ENCODE measurements at regions not wholly inside any gene's neighbourhood (a gene's known extent, or its start where the extent isn't known, plus 50 kb on each side); places are given as distances from the start of the nearest gene placed in this dataset.
A peak's percentile ranks its signal among the peaks of the same experiment; 100 is the strongest.

GRCh38 chr1:208303743-208304712 lies 59.8 kb upstream of the PLXNA2 start:
- Histone ChIP-seq H3K14ac (ENCODE audit: low read length in 2 of 2) (no peak overlapping the region), H3K4me1 (ENCODE audit: control insufficient read depth, insufficient read depth, low read depth, low read length) (no peaks in the 10 kb centered on the region), H2AK5ac (ENCODE audit: low read length, severe bottlenecking) (no peak overlapping the region), H3K4ac (ENCODE audit: low read depth in 1 of 2, low read length in 2 of 2) (no peak overlapping the region), H3K18ac (ENCODE audit: low read depth in 1 of 2, low read length in 2 of 2) (no peak overlapping the region), H4K91ac (ENCODE audit: low read length) (no peak overlapping the region), H2BK12ac (ENCODE audit: low read length in 2 of 2) (no peak overlapping the region), H3K79me1 (replicated peaks; ENCODE audit: low read length, poor library complexity, severe bottlenecking) (no peaks in the 10 kb centered on the region), H3K4me2 (ENCODE audit: low read length, poor library complexity, severe bottlenecking) (no peak overlapping the region), H2BK5ac (ENCODE audit: low read depth, low read length, poor library complexity, severe bottlenecking) (no peak overlapping the region), H2BK15ac (ENCODE audit: low read depth, poor library complexity, severe bottlenecking) (no peak overlapping the region), H2AFZ (ENCODE audit: low read depth, low read length) (no peak overlapping the region), H3K9me3 (ENCODE audit: control insufficient read depth, low read length) (no peaks in the 10 kb centered on the region), H3K4me3 (ENCODE audit: insufficient read depth in 1 of 2, low read depth in 1 of 2, low read length in 2 of 2) (no peak overlapping the region), H3K23ac (ENCODE audit: low read length in 2 of 2) (no peak overlapping the region), H4K8ac (ENCODE audit: low read length) (no peak overlapping the region), H3K27me3 (ENCODE audit: control insufficient read depth in 1 of 2, insufficient read depth in 1 of 2, low read length in 2 of 2) (peaks cover 24 to 25% of the 10 kb centered on the region in 2 experiments), H3K9ac (ENCODE audit: low read length) (no peak overlapping the region), H2BK120ac (ENCODE audit: low read depth, low read length) (no peak overlapping the region), H3K36me3 (ENCODE audit: control insufficient read depth in 1 of 2, insufficient read depth in 2 of 2, low read depth in 1 of 2, low read length in 2 of 2) (no peaks in the 10 kb centered on the region), H3K27ac (ENCODE audit: low read length, poor library complexity, severe bottlenecking) (no peak overlapping the region)
- 71% methylated on average over 5 of the region's 8 CpGs for WGBS
- no peak for DNase-seq

DNA sequence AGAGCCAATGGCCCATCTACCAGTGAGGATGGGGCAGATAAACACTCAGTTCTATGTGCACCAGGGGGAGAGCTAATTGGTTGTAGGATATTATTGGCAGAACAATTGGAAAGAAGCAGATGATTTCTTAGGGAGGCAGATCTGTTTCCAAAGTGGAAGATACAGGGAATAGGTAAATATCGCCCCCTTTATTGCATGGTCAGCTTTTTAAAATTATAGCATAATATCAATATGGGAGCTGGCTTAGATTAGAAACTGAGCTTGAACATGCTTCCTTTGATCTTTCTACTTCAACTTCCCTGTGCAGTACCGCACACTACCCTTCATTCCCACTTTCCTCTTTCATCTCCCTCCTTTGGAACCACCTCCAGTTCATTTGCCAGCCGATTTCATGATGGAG lies 64.0 kb upstream of the PLXNA2 start:
- Histone ChIP-seq H3K4me2 (ENCODE audit: low read length, poor library complexity, severe bottlenecking) (no peak overlapping the region), H2BK5ac (ENCODE audit: low read depth, low read length, poor library complexity, severe bottlenecking) (no peak overlapping the region), H3K23ac (ENCODE audit: low read length in 2 of 2) (no peak overlapping the region), H3K18ac (ENCODE audit: low read depth in 1 of 2, low read length in 2 of 2) (no peak overlapping the region), H3K4me1 (ENCODE audit: control insufficient read depth, insufficient read depth, low read depth, low read length) (no peaks in the 10 kb centered on the region), H3K36me3 (ENCODE audit: control insufficient read depth in 1 of 2, insufficient read depth in 2 of 2, low read depth in 1 of 2, low read length in 2 of 2) (no peaks in the 10 kb centered on the region), H3K4ac (ENCODE audit: low read depth in 1 of 2, low read length in 2 of 2) (no peak overlapping the region), H3K27me3 (ENCODE audit: control insufficient read depth in 1 of 2, insufficient read depth in 1 of 2, low read length in 2 of 2) (peaks cover 3 to 21% of the 10 kb centered on the region in 2 experiments), H2AK5ac (ENCODE audit: low read length, severe bottlenecking) (no peak overlapping the region), H2AFZ (ENCODE audit: low read depth, low read length) (no peak overlapping the region), H4K8ac (ENCODE audit: low read length) (no peak overlapping the region), H3K79me1 (replicated peaks; ENCODE audit: low read length, poor library complexity, severe bottlenecking) (no peaks in the 10 kb centered on the region), H3K9ac (ENCODE audit: low read length) (no peak overlapping the region), H4K91ac (ENCODE audit: low read length) (no peak overlapping the region), H2BK15ac (ENCODE audit: low read depth, poor library complexity, severe bottlenecking) (no peak overlapping the region), H3K27ac (ENCODE audit: low read length, poor library complexity, severe bottlenecking) (no peak overlapping the region), H3K9me3 (ENCODE audit: control insufficient read depth, low read length) (no peaks in the 10 kb centered on the region), H2BK120ac (ENCODE audit: low read depth, low read length) (no peak overlapping the region), H3K4me3 (ENCODE audit: insufficient read depth in 1 of 2, low read depth in 1 of 2, low read length in 2 of 2) (no peak overlapping the region), H3K14ac (ENCODE audit: low read length in 2 of 2) (no peak overlapping the region), H2BK12ac (ENCODE audit: low read length in 2 of 2) (no peak overlapping the region)
- no peak for DNase-seq
- WGBS = 87% methylated on average over 2 of the region's 3 CpGs

GRCh38 chr1:208309771-208310170 lies 65.6 kb upstream of the PLXNA2 start:
- H2BK12ac ChIP-seq (ENCODE audit: low read length in 2 of 2) = no peak overlapping the region
- H3K14ac ChIP-seq (ENCODE audit: low read length in 2 of 2) = no peak overlapping the region
- H3K9ac ChIP-seq (ENCODE audit: low read length) = no peak overlapping the region
- no peaks in the 10 kb centered on the region for H3K79me1 ChIP-seq (replicated peaks; ENCODE audit: low read length, poor library complexity, severe bottlenecking)
- H2BK120ac ChIP-seq (ENCODE audit: low read depth, low read length) = no peak overlapping the region
- H3K23ac ChIP-seq (ENCODE audit: low read length in 2 of 2) = no peak overlapping the region
- H2BK5ac ChIP-seq (ENCODE audit: low read depth, low read length, poor library complexity, severe bottlenecking) = no peak overlapping the region
- 96% methylated on average over 5 of the region's 7 CpGs for WGBS
- H3K36me3 ChIP-seq (ENCODE audit: control insufficient read depth in 1 of 2, insufficient read depth in 2 of 2, low read depth in 1 of 2, low read length in 2 of 2) = no peaks in the 10 kb centered on the region
- H3K27me3 ChIP-seq (ENCODE audit: control insufficient read depth in 1 of 2, insufficient read depth in 1 of 2, low read length in 2 of 2) = peaks cover 0 to 19% of the 10 kb centered on the region in 2 experiments
- no peak overlapping the region for H3K27ac ChIP-seq (ENCODE audit: low read length, poor library complexity, severe bottlenecking)
- H2AFZ ChIP-seq (ENCODE audit: low read depth, low read length) = no peak overlapping the region
- no peak overlapping the region for H3K4me3 ChIP-seq (ENCODE audit: insufficient read depth in 1 of 2, low read depth in 1 of 2, low read length in 2 of 2)
- H4K8ac ChIP-seq (ENCODE audit: low read length) = no peak overlapping the region
- DNase-seq = no peak
- no peaks in the 10 kb centered on the region for H3K9me3 ChIP-seq (ENCODE audit: control insufficient read depth, low read length)
- no peak overlapping the region for H3K4me2 ChIP-seq (ENCODE audit: low read length, poor library complexity, severe bottlenecking)
- H2BK15ac ChIP-seq (ENCODE audit: low read depth, poor library complexity, severe bottlenecking) = no peak overlapping the region
- no peak overlapping the region for H3K4ac ChIP-seq (ENCODE audit: low read depth in 1 of 2, low read length in 2 of 2)
- H4K91ac ChIP-seq (ENCODE audit: low read length) = no peak overlapping the region
- H3K4me1 ChIP-seq (ENCODE audit: control insufficient read depth, insufficient read depth, low read depth, low read length) = no peaks in the 10 kb centered on the region
- no peak overlapping the region for H3K18ac ChIP-seq (ENCODE audit: low read depth in 1 of 2, low read length in 2 of 2)
- H2AK5ac ChIP-seq (ENCODE audit: low read length, severe bottlenecking) = no peak overlapping the region

GRCh38 chr1:208312706-208313105 lies 68.5 kb upstream of the PLXNA2 start:
- no peak overlapping the region for H3K27ac ChIP-seq (ENCODE audit: low read length, poor library complexity, severe bottlenecking)
- no peak overlapping the region for H4K91ac ChIP-seq (ENCODE audit: low read length)
- H3K36me3 ChIP-seq (ENCODE audit: control insufficient read depth in 1 of 2, insufficient read depth in 2 of 2, low read depth in 1 of 2, low read length in 2 of 2) = no peaks in the 10 kb centered on the region
- peaks cover 18 to 28% of the 10 kb centered on the region in 2 experiments for H3K27me3 ChIP-seq (ENCODE audit: control insufficient read depth in 1 of 2, insufficient read depth in 1 of 2, low read length in 2 of 2)
- H2BK5ac ChIP-seq (ENCODE audit: low read depth, low read length, poor library complexity, severe bottlenecking) = no peak overlapping the region
- peak; percentile 6 for DNase-seq
- no peaks in the 10 kb centered on the region for H3K9me3 ChIP-seq (ENCODE audit: control insufficient read depth, low read length)
- no peak overlapping the region for H3K18ac ChIP-seq (ENCODE audit: low read depth in 1 of 2, low read length in 2 of 2)
- H2AFZ ChIP-seq (ENCODE audit: low read depth, low read length) = no peak overlapping the region
- H3K4me3 ChIP-seq (ENCODE audit: insufficient read depth in 1 of 2, low read depth in 1 of 2, low read length in 2 of 2) = no peak overlapping the region
- H3K23ac ChIP-seq (ENCODE audit: low read length in 2 of 2) = no peak overlapping the region
- no peak overlapping the region for H2BK15ac ChIP-seq (ENCODE audit: low read depth, poor library complexity, severe bottlenecking)
- H4K8ac ChIP-seq (ENCODE audit: low read length) = no peak overlapping the region
- no peak overlapping the region for H3K4me2 ChIP-seq (ENCODE audit: low read length, poor library complexity, severe bottlenecking)
- H2BK120ac ChIP-seq (ENCODE audit: low read depth, low read length) = no peak overlapping the region
- no peaks in the 10 kb centered on the region for H3K4me1 ChIP-seq (ENCODE audit: control insufficient read depth, insufficient read depth, low read depth, low read length)
- H3K79me1 ChIP-seq (replicated peaks; ENCODE audit: low read length, poor library complexity, severe bottlenecking) = no peaks in the 10 kb centered on the region
- H2BK12ac ChIP-seq (ENCODE audit: low read length in 2 of 2) = no peak overlapping the region
- H3K9ac ChIP-seq (ENCODE audit: low read length) = no peak overlapping the region
- H3K4ac ChIP-seq (ENCODE audit: low read depth in 1 of 2, low read length in 2 of 2) = no peak overlapping the region
- H2AK5ac ChIP-seq (ENCODE audit: low read length, severe bottlenecking) = no peak overlapping the region
- no peak overlapping the region for H3K14ac ChIP-seq (ENCODE audit: low read length in 2 of 2)

Measured in mesenchymal stem cell (in vitro differentiated cells and primary cell).